Activated CD4-positive, alpha-beta T cell treated with anti-CD3 and anti-CD28 coated beads, Interleukin-2, amount 50 U/mL, for 24 hours (primary cell): ENCODE measurements at regions not wholly inside any gene's neighbourhood (a gene's known extent, or its start where the extent isn't known, plus 50 kb on each side); places are given as distances from the start of the nearest gene placed in this dataset.
"Not testable (repeated sequence)": the region's sequence is repeated elsewhere in the genome, so short reads cannot be mapped to it uniquely, and the experiment has no call there.

Experiments
- DNase-seq, 2 donors: peaks; one replicate each; pipeline ENCODE4 v3.0.0-alpha.2; 2020; ENCODE audit warnings: low read depth in 1 of 2, low spot score in 1 of 2

DNA sequence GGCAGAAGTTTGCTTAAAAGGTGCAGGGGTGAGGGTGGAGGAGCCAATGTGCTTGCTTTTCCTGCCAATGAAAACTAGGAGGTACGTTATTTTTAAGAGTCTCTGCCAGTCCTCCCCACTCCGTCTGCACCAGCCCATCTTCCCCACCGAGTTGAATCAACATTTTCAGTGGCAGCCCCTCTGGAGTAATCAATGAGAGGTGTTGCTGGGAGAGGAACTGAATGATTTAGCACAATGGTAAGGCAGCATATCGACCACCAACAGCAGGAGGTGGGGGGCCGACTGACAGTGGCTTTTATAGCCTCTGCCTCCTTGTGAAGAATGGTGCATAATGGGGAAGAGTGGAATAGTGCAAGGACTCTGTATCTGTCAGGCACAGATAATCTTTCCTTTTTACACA, 1465.0 kb upstream of the GOT2 start:
- no peak for DNase-seq

DNA sequence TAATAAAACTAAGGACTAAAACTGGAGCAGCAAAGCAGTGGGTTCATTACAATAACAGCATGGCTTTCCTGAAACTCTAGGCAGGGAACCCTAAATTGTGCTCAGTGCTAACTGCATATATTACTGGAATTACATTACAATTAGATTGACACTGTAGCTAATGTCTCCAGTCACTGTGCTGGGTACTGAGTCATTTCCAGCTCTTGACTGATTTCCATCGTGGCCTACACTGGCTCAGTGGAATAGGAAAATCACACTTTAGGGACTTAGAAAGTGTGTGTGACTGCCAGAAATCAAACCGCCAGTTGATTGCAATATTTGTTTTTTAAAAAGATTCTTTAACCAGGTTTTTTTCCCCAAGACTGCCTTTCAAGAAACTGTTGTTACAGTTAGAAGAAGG, 1447.4 kb upstream of the GOT2 start:
- DNase-seq: no peak

DNA sequence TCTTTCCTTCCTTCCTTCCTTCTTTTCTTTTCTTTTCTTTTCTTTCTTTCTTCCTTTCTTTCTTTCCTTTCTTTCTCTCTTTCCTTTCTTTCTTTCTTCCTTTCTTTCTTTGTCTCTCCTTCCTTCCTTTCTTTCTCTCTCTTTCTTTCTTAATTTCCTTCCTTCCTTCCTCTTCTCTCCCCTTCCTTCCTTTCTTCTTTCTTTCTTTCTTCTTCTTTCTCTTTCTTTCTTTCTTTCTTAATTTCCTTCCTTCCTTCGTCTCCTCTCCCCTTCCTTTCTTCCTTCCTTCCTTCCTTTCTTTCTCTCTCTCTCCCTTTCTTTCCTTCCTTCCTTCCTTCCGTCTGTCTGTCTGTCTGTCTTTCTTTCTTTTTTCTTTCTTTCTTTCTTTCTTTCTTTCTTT, 1446.5 kb upstream of the GOT2 start:
- no peak for DNase-seq

DNA sequence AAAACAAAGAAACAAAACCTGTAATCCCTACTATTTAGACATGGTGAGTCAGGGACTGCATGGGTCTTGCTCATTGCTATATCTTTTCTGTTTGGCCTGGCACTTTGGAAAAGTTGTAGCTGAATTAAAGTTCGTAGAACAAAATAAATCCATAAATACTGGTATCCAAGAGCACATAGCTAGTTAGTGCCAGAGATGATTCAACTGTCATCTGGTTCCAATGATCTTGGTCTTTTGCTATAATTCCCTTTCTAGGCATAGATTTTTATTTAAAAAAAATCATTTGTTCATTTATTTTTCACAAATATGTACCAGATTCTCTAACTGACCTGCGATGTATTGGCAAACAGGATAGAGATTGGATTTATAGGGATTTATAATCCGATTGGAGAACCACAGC, 1436.1 kb upstream of the GOT2 start:
- no peak for DNase-seq

DNA sequence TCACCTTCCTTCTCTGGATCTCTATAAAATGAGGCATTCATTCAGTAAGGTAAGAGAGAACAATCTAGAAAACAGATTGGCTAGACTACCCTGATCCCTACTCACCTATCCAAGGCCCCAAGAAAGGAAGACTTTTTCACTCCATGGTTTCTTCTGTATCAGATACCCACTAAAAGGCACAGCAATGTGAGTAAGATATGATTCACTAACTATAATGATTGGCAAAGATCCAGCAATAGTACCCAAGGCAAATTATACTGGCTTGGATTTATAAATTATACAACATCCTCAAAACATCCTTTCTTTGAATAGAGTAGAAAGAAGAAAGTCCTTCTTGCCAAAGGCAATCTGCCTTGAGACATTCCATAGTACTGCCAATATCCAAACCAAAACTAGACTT, 1432.0 kb upstream of the GOT2 start:
- DNase-seq: no peak

DNA sequence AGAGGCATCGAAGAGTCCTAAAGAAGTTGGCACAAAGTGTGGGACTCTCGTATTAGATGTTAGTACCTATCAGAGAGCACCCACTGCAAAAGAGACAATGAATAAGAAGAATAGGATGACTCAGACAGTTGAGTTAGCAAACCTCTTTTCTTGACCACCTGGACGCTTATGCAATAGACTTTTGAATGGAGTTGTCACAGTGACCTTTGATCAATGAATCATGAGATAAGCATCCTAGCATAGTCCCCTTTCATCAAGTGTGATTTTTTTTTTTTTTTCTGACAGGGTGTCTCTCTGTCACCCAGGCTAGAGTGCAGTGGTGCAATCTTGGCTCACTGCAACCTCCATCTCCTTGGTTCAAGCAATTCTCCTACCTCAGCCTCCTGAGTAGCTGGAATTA, 1417.9 kb upstream of the GOT2 start:
- DNase-seq: no peak

DNA sequence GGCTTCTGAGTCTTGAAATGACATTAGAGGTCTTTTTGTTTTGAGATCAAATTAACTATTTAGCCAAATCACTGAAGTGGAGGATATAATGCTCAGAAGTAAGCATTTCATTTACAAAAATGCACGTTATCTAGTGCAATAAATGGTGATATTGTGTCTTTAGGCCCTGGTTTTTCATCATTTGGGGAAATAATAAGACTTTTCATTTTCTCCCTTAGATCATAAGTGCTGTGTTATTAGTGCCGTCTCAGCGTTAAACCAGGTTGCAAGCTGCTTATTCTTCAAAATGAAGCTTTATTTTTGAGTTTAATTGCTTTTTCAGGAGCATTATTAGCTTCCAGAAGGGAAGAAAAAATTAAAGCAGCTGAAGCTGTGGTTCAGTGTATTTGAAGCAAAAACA, 1416.8 kb upstream of the GOT2 start:
- DNase-seq: no peak

DNA sequence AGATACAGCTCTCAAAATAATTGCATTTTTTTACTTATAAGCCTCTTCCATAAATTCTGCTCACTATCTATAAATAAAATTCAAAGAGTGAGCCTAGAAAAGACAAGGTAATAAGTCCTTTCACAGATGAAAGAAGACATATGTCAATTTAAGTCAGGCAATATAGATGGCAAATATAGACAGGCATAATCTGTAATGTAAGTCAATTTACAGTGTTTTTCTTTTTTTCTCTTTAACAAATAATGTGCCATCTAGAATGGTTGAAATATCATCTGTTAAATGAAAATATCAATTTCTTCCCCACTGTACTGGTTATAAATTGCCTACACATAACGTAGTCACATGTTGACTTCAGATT, 1409.2 kb upstream of the GOT2 start:
- DNase-seq: no peak

DNA sequence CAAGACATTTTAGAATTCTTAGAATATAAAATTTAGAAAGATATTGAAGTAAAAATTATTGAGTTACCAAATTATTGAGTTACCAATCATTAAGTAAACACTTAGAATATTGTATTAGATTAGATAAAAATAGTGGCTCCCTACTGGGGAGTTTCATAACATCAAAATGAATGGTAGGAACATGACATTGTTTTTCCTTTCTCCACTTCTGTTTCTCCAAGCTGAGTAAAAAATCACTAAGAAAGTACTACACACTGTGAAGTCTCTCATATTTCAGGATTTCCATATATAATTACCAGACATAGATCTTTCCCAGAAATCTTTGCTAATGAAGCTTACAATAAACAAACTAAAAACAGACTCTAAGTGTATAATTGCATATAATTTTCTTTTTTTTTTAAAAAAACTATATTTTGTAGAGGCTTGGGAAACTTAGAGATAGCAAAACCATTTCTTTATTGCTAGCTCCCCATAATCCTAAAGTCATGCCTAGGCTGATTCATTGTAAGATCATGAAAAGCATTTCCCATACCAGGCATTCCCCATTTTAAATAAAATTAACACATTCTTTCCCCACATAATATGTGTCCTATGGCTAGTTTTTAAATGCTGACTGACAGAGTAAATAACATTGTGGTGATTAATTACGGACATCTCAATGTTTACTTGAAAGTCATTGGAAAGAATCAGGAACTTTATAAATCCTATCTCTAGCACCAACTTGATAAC, 1408.7 kb upstream of the GOT2 start:
- DNase-seq: no peak

DNA sequence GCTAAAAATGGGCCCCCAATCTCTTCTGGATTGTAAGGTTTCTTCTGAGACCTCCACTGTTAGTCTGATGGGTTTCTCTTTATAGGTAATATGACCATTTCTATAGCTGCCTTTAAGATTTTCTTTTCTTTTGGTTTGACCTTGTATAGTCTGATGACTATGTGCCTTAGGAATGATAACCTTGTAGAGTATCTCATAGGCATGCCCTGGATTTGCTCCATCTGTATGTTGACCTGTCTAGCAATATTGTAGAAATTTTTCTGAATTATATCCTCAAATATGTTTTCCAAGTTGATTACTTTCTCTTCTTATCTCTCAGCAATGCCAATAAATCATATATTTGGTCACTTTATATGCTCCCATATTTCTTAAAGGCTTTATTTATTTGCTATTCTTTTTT, 1403.8 kb upstream of the GOT2 start:
- no peak for DNase-seq

DNA sequence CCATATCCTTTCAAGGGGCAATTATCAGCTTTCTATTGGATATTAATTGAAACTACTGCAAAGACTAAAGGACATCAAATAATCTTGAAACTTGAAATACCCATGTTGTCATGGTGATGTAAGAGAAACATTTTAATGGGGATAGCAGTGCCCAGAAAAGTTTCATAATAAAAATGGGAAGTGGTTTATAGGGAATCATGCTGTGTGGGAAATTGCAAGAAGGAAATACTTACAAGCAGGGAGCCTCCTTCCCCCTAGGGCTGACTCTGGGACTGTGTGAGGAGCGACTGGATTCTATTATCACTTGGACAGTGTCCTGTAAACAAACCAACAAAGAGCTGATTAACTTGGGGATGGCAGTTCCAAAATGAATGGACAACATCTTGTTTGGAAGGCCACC, 1393.1 kb upstream of the GOT2 start:
- no peak for DNase-seq

DNA sequence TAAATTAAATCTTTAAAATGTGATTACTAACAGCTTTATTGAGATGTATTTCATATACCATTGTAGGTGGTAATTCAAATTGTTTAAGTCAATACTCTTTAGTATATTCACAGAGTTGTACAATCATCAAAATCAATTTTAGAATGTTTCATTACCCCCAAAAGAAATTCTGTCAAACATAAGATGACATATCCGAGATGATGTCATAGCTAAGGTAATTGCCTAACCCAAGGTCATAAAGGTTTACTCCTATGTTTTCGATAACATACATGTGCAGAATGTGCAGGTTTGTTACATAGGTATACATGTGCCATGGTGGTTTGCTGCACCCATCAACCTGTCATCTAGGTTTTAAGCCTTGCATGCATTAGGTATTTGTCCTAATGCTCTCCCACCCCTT, 1392.0 kb upstream of the GOT2 start:
- DNase-seq: not testable (repeated sequence)

DNA sequence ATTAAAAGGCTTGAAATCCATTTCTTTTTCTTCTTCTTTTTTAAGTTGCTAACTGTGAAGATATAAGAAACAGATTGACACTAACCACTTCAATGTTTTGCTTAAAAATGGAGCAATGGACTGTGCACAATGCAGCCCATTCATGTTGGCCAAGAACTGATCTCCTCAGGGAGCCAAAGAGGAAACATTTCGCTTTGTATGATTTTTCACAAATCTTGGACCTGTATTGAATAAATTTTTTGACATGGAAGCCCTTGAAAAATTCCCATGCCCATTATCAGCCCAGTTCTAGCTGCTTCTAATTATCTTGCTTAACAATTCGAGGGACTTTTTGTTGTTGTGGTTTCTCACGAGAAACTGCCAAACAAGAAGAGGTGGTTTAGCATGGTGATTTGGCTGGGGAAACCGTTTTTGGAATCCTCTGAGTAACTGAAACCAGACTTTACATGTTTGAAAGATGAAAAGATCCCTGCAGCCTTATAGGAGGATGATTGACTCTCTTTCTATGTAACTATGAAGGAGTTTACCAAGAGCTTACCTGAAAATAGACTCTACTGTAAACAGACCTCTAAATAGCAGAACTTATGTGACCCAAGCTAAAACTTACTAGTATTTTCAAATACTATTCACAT, 1389.4 kb upstream of the GOT2 start:
- DNase-seq: no peak

DNA sequence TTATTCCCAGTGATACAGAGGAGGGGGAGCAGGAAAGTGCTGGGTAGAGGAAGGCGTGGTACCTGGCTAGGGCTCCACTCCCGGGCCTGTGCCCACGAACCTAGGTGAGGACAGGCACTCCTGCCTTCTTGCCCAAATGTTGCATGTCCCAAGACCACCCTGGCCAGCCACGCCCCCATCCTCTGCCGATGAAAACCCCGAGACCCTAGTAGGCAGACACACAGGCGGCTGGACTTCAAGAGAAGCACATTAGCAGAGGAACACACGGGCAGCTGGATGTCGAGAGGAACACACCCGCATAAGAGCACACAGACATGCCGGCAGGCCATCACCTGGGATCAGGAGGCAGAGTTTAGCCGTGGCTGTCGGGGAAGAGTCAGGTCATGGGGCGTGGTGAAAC, 1386.5 kb upstream of the GOT2 start:
- DNase-seq: no peak

DNA sequence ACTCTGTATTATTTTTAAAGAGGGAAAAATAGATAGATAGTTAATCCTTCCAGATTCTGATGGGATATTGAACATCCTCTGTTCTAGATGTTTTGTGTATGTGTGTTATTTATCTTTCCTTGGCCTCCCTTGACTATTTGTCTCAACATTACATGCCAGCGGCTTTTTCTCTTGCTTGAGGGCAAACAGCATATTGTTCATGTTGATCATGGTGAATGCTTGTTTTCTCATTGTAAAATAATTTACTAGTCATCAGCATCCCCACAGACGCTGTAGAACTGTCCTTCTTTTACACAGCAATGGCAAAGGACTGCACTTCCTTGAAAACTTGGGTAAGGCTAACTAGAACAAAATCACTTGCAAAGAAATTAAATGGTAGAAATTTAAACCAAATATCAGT, 1376.4 kb upstream of the GOT2 start:
- no peak for DNase-seq

DNA sequence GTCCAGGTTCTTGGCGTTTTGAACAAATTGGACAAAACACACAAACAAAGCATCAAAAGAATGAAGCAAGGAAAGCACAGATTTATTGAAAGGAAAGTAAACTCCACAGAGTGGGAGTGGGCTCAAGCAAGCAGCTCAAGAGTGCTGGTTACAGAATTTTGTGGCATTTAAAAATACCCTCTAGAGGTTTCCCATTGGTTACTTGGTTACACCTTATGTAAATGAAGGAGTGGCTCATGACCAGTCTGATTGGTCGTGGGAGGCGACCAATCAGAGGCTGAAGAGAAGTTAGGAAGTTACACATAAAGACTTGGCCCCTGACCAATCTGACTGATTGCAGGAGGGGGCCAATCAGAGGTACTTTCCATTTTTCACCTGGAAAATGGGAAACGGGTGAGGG, 1373.8 kb upstream of the GOT2 start:
- no peak for DNase-seq

DNA sequence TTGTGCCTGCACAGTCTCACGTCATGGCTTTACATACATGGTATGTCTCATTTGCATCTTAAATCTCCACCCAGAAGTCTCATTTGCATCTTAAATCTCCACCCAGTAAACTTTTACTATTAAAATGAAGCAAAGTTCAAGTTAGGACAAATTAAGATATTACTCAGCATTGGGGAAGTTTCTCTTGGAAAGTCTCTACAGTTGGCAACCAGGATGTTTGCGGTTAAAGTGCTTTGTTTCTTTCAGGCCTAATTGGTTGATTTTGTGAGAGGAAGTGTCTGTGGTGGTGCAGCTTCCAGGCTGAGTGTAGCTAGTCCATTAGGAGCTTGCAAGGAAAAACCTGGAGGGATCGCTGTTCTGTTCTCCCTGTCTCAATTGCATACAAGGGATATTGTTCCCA, 1373.3 kb upstream of the GOT2 start:
- DNase-seq: no peak

DNA sequence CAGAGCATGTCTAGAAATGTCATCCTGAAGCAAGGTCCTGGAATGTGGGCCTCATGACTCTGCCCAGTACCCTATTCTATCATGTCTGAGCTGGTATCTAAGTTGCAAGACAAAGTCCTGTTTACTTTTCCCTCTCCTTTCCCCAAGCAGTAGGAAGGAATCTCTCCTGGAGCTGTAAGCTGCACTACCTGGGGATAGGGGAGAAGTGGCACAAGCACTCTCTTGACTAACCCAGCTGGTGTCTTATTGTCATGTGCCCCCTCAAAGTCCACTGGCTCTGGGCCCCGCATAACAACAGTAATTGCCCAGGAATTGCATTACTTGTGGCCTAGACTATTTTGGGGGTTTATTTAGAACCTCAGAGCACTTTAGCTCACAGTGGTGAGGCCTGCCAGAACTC, 1366.3 kb upstream of the GOT2 start:
- no peak for DNase-seq

DNA sequence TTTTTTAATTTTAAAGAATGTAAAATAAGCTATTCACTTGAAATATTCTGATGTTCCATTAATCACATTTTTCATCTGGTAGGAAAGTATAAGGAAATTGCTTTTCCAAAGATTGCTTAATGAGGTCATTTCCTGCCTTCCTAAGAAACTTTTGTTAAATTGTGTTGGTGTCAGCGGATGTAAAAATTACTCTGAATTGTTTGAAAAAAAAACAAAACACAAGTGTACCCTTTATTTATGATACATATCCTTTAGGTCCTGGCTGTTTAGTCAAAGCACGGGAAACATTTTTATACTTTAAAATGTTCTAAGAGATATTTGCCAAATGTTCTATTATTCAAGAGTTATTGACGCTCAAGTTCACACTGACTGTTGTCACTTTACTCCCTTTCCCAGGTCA, 1357.4 kb upstream of the GOT2 start:
- no peak for DNase-seq

DNA sequence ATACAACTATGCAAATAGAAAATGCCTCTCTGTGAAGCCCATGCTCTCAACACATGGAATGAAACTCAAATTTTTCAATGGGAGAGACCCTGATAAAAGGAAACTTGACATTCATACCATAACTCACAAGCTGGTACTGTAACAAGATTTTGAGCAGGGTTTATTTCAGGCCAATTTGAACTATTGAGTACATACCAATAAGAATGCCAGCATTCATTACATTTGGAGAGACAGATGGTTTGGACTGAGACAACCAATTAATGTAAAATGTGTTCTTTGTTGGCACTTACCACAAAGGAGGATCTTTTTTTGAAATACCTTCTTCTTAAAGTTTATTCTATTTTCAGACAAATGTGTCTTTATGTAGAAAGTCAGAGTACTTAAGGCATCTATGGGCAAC, 1357.0 kb upstream of the GOT2 start:
- no peak for DNase-seq

DNA sequence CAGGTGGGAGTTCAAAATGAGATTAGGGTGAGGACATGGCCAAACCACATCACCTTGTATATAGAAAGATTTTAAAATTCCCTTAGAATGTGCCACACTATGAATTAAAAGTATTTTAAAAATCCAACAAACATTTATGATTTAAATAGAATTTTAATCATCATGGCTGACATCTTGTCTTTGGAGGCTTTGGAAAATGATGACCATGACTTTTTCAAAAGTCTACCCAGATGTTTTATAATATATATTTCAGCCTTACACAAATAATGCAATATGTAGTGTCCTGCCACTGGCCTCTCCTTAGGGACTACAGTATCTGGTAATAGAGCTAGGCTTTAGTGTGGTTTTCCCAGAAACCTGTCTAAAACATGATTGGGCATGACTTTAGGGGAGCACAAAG, 1353.4 kb upstream of the GOT2 start:
- DNase-seq: no peak

DNA sequence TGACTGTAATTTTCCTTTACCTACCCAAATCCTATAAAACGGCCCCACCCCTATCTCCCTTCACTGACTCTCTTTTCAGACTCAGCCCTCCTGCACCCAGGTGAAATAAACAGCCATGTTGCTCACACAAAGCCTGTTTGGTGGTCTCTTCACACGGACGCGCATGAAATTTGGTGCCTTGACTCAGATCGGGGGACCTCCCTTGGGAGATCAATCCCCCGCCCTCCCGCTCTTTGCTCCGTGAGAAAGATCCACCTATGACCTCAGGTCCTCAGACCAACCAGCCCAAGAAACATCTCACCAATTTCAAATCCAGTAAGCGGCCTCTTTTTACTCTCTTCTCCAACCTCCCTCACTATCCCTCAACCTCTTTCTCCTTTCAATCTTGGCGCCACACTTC, 1344.7 kb upstream of the GOT2 start:
- not testable (repeated sequence) for DNase-seq

DNA sequence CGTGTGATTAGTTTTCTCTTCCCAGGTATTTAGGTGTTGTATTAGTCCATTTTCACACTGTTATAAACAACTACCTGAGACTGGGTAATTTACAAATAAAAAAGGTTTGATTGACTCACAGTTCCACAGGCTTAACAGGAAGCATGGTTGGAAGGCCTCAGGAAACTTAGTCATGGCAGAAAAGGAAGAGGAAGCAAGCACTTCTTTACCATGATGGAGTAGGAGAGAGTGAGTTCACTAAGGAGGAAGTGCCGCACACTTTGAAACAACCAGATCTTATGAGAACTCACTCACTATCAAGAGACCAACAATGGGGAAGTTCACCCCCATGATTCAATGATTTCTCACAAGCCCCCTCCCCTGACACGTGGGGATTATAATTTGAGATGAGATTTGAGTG, 1343.7 kb upstream of the GOT2 start:
- DNase-seq: no peak
